NCI-H748 (cell line): ENCODE measurements at regions not wholly inside any gene's neighbourhood (a gene's known extent, or its start where the extent isn't known, plus 50 kb on each side); places are given as distances from the start of the nearest gene placed in this dataset.
"Not testable (repeated sequence)": the region's sequence is repeated elsewhere in the genome, so short reads cannot be mapped to it uniquely, and the experiment has no call there.

Source experiments
- DNase-seq: peaks from one replicate; lab custom pipeline; 2025; ENCODE audit not compliant: unreplicated experiment; lab: John Stamatoyannopoulos, UW

GRCh38 chr14:38721822-38722431 is 381.1 kb downstream of the SEC23A start:
- DNase-seq, result peak; percentile 53

- DNase-seq, result no peak
Measured at GRCh38 chr14:38718519-38718918, 384.5 kb downstream of the SEC23A start.

GRCh38 chr14:38716926-38717325 is 386.1 kb downstream of the SEC23A start:
- DNase-seq, result no peak

- peak; percentile 9 for DNase-seq
Measured at GRCh38 chr14:38710881-38711280, 392.2 kb downstream of the SEC23A start.

GRCh38 chr14:38710196-38710595 is 392.8 kb downstream of the SEC23A start:
- DNase-seq, result no peak

GRCh38 chr14:38705220-38705619 is 397.8 kb downstream of the SEC23A start:
- DNase-seq, result no peak

GRCh38 chr14:38704220-38704619 is 398.8 kb downstream of the SEC23A start:
- DNase-seq, result no peak

- DNase-seq, result no peak
Measured at GRCh38 chr14:38696925-38697324, 406.1 kb downstream of the SEC23A start.

- no peak for DNase-seq
Measured at GRCh38 chr14:38693423-38693822, 409.6 kb downstream of the SEC23A start.

GRCh38 chr14:38669027-38669426 is 413.1 kb upstream of the CLEC14A start:
- peak; percentile 4 for DNase-seq

- DNase-seq, result no peak
Measured at GRCh38 chr14:38663382-38663781, 407.5 kb upstream of the CLEC14A start.

GRCh38 chr14:38662781-38663180 is 406.9 kb upstream of the CLEC14A start:
- peak; percentile 63 for DNase-seq

- peak; percentile 23 for DNase-seq
Measured at GRCh38 chr14:38646391-38646790, 390.5 kb upstream of the CLEC14A start.

GRCh38 chr14:38634913-38635312 is 379.0 kb upstream of the CLEC14A start:
- not testable (repeated sequence) for DNase-seq

GRCh38 chr14:38629412-38629811 is 373.5 kb upstream of the CLEC14A start:
- DNase-seq, result no peak

- no peak for DNase-seq
Measured at GRCh38 chr14:38627163-38627562, 371.3 kb upstream of the CLEC14A start.

- no peak for DNase-seq
Measured at GRCh38 chr14:38623661-38624060, 367.8 kb upstream of the CLEC14A start.

GRCh38 chr14:38618514-38618913 is 362.6 kb upstream of the CLEC14A start:
- peak; percentile 34 for DNase-seq

GRCh38 chr14:38616959-38617358 is 361.1 kb upstream of the CLEC14A start:
- DNase-seq, result peak; percentile 50

- no peak for DNase-seq
Measured at GRCh38 chr14:38611928-38612327, 356.0 kb upstream of the CLEC14A start.

GRCh38 chr14:38608244-38608643 is 352.4 kb upstream of the CLEC14A start:
- DNase-seq, result no peak

GRCh38 chr14:38605193-38606114 is 349.6 kb upstream of the CLEC14A start:
- DNase-seq, result no peak
